Neural progenitor cell (in vitro differentiated cells): ENCODE measurements at regions not wholly inside any gene's neighbourhood (a gene's known extent, or its start where the extent isn't known, plus 50 kb on each side); places are given as distances from the start of the nearest gene placed in this dataset.

Experiments
- DNase-seq: peaks from one replicate; pipeline ENCODE4 v3.0.0-alpha.2; 2016; ENCODE audit warnings: low spot score
- H2AFZ ChIP-seq: fragments of 200-600 bp; sonication (generic); replicated peaks from 2 replicates; pipeline ENCODE4 v1.6.1; 2016; ENCODE audit warnings: antibody characterized with exemption
- H3F3A ChIP-seq: fragments of 200-600 bp; sonication (generic); 2 replicates; pipeline ENCODE4 v1.6.1; 2016; ENCODE audit warnings: antibody characterized with exemption, low read depth
- H3K27ac ChIP-seq: fragments of 200-600 bp; sonication (generic); 2 replicates; pipeline ENCODE4 v1.5.1; 2016; ENCODE audit warnings: mild to moderate bottlenecking
- H3K27me3 ChIP-seq: fragments of 200-600 bp; sonication (generic); 2 replicates; pipeline ENCODE4 v1.6.1; 2016; ENCODE audit warnings: mild to moderate bottlenecking, moderate library complexity
- H3K36me3 ChIP-seq: fragments of 200-600 bp; sonication (generic); 2 replicates; pipeline ENCODE4 v1.5.1; 2016
- H3K4me1 ChIP-seq: fragments of 200-600 bp; sonication (generic); 2 replicates; pipeline ENCODE4 v1.6.1; 2016; ENCODE audit warnings: mixed run types
- H3K4me2 ChIP-seq: fragments of 200-600 bp; sonication (generic); 2 replicates; pipeline ENCODE4 v1.6.1; 2016
- H3K4me3 ChIP-seq: fragments of 200-600 bp; sonication (generic); 2 replicates; pipeline ENCODE4 v1.5.1; 2016
- H3K79me2 ChIP-seq: fragments of 200-600 bp; sonication (generic); 2 replicates; pipeline ENCODE4 v1.6.1; 2016; ENCODE audit warnings: low read depth
- H3K9ac ChIP-seq: fragments of 200-600 bp; sonication (generic); 2 replicates; pipeline ENCODE4 v1.6.1; 2016
- H3K9me3 ChIP-seq: fragments of 200-600 bp; sonication (generic); 2 replicates; pipeline ENCODE4 v1.5.1; 2016; ENCODE audit warnings: low read depth
- H4K20me1 ChIP-seq: fragments of 200-600 bp; sonication (generic); 2 replicates; pipeline ENCODE4 v1.6.1; 2016; ENCODE audit warnings: low read depth
- H3K27ac Mint-ChIP-seq: 3 replicates; pipeline ENCODE4 v1.8.0; 2021; ENCODE audit warnings: mixed read lengths
- H3K27me3 Mint-ChIP-seq: 2 replicates; pipeline ENCODE4 v1.8.0; 2022; ENCODE audit warnings: low read depth, mild to moderate bottlenecking, inconsistent platforms, moderate library complexity, mixed read lengths; ENCODE audit not compliant: insufficient read depth
- H3K36me3 Mint-ChIP-seq: 3 replicates; pipeline ENCODE4 v1.8.0; 2021; ENCODE audit warnings: mixed read lengths
- H3K4me1 Mint-ChIP-seq: 3 replicates; pipeline ENCODE4 v1.8.0; 2021; ENCODE audit warnings: mixed read lengths
- H3K4me3 Mint-ChIP-seq: 3 replicates; pipeline ENCODE4 v1.8.0; 2021; ENCODE audit warnings: mild to moderate bottlenecking, moderate library complexity, mixed read lengths
- H3K9me3 Mint-ChIP-seq: 3 replicates; pipeline ENCODE4 v1.8.0; 2020; ENCODE audit warnings: mixed read lengths
- EZH2 ChIP-seq: fragments of 200-600 bp; sonication (generic); IDR thresholded peaks from 2 replicates; pipeline ENCODE4 v1.6.1; 2017; ENCODE audit warnings: antibody characterized with exemption, mild to moderate bottlenecking, moderate library complexity
- EZH2phosphoT487 ChIP-seq: fragments of 200-600 bp; sonication (generic); IDR thresholded peaks from 2 replicates; pipeline ENCODE4 v1.6.1; 2017; ENCODE audit warnings: antibody characterized with exemption
- TF ChIP-seq, protein P1 (sequence below): fragments of 200-600 bp; sonication (generic); IDR thresholded peaks from 2 replicates; pipeline ENCODE4 v1.5.1; 2017; ENCODE audit warnings: antibody characterized with exemption, mild to moderate bottlenecking

DNA sequence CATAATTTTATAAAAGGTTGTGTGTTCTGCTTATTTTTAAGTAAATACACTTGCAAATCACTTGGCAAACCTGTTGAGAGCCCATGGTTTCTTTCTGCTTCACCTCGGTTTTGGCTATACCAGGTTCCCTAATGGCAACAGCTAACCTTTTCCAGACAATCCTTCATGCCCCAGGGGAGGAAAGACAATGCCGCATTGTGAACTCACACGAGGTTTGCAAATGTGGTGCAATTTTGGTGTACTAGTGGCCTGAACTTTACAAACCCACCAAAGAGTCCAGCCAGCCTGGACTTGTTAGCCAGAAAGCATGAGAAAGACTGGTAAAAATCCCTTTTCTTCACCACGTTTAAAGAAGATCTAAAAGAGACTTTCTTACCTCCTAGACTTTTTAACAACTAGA, 84.8 kb upstream of the SOX4 start:
- Histone ChIP-seq H3K27me3 (no peaks in the 10 kb centered on the region), H3K4me3 (no peak overlapping the region), H3K27ac (no peak overlapping the region), H3F3A (no peaks in the 10 kb centered on the region), H3K9me3 (no peaks in the 10 kb centered on the region), H2AFZ (no peak overlapping the region), H3K9ac (no peak overlapping the region), H3K4me2 (no peak overlapping the region), H3K36me3 (no peaks in the 10 kb centered on the region), H4K20me1 (no peaks in the 10 kb centered on the region), H3K4me1 (no peaks in the 10 kb centered on the region), H3K79me2 (no peaks in the 10 kb centered on the region)
- H3K4me1 Mint-ChIP-seq = no peaks in the 10 kb centered on the region
- DNase-seq = no peak
- H3K27ac Mint-ChIP-seq = no peak overlapping the region
- H3K27me3 Mint-ChIP-seq = peaks cover 10% of the 10 kb centered on the region
- no peak overlapping the region for H3K4me3 Mint-ChIP-seq
- peaks cover 2% of the 10 kb centered on the region for H3K9me3 Mint-ChIP-seq
- TF ChIP-seq, protein P1, sequence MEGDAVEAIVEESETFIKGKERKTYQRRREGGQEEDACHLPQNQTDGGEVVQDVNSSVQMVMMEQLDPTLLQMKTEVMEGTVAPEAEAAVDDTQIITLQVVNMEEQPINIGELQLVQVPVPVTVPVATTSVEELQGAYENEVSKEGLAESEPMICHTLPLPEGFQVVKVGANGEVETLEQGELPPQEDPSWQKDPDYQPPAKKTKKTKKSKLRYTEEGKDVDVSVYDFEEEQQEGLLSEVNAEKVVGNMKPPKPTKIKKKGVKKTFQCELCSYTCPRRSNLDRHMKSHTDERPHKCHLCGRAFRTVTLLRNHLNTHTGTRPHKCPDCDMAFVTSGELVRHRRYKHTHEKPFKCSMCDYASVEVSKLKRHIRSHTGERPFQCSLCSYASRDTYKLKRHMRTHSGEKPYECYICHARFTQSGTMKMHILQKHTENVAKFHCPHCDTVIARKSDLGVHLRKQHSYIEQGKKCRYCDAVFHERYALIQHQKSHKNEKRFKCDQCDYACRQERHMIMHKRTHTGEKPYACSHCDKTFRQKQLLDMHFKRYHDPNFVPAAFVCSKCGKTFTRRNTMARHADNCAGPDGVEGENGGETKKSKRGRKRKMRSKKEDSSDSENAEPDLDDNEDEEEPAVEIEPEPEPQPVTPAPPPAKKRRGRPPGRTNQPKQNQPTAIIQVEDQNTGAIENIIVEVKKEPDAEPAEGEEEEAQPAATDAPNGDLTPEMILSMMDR = no peak
- TF ChIP-seq EZH2 = no peak
- H3K36me3 Mint-ChIP-seq = no peaks in the 10 kb centered on the region

DNA sequence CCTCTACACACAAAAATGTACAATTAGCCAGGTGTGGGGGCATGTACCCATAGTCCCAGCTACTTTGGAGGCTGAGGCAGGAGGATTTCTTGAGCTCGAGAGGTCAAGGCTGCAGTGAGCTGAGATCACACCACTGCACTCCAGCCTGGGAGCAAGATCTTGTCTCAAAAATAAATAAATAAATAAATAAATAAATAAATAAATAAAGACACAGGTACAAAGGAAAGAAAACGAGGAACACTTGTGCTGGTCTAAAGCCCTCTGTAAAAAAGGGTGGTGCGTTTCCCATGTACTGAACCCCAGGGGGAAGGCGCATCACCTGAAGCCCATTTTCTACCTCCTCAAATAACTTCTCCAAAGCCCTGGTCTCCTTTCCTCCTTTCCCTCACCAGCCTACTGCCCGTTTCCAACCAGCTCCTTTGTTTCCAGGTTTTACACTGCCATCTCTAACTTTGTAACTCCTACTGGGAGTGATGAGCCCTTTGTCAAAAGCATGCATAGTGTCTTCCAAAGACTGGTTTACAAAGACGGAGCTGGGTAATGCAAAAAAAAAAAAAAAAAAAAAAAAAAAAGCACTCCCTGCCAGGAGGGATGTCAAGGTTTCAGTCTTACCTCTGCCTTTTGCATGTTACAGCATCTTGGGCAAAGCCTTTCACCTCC, 81.5 kb upstream of the SOX4 start:
- H3K36me3 ChIP-seq = no peaks in the 10 kb centered on the region
- H3K4me2 ChIP-seq = no peak overlapping the region
- H3K4me3 ChIP-seq = no peak overlapping the region
- Mint-ChIP-seq H3K9me3 (peaks cover 2% of the 10 kb centered on the region), H3K4me1 (no peaks in the 10 kb centered on the region), H3K4me3 (no peak overlapping the region), H3K27ac (no peak overlapping the region), H3K36me3 (no peaks in the 10 kb centered on the region), H3K27me3 (peaks cover 7% of the 10 kb centered on the region)
- no peaks in the 10 kb centered on the region for H3K79me2 ChIP-seq
- H3K9me3 ChIP-seq = no peaks in the 10 kb centered on the region
- H3K4me1 ChIP-seq = no peaks in the 10 kb centered on the region
- no peak overlapping the region for H3K9ac ChIP-seq
- H2AFZ ChIP-seq = no peak overlapping the region
- H3K27me3 ChIP-seq = no peaks in the 10 kb centered on the region
- TF ChIP-seq, protein P1 = no peak
- TF ChIP-seq EZH2phosphoT487 = no peak
- TF ChIP-seq EZH2 = no peak
- no peaks in the 10 kb centered on the region for H3F3A ChIP-seq
- no peak overlapping the region for H3K27ac ChIP-seq
- no peak for DNase-seq
- H4K20me1 ChIP-seq = no peaks in the 10 kb centered on the region

DNA sequence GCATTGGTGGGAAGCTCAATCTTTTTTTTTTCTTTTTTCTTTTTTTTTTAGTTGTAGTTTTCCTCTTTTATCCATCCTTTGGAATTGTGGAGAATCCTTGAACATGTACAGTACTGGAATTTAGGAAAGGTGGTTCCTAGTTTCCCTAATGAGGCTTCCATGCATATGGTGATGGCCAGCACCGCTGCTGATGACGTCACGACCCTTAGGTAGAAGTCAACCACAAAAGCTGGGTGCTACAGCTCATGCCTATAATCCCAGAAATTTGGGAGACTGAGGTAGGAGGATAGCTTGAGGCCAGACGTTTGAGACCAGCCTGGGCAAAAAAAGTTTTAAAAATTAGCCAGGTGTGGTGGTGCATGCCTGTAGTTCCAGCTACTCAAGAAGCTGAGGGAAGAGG, 79.3 kb upstream of the SOX4 start:
- TF ChIP-seq, protein P1 = no peak
- TF ChIP-seq EZH2phosphoT487 (no peak), EZH2 (no peak)
- H3K4me3 Mint-ChIP-seq = no peak overlapping the region
- peaks cover 7% of the 10 kb centered on the region for H3K27me3 Mint-ChIP-seq
- Histone ChIP-seq H3K27ac (no peak overlapping the region), H3K4me1 (no peaks in the 10 kb centered on the region), H4K20me1 (no peaks in the 10 kb centered on the region), H3K79me2 (no peaks in the 10 kb centered on the region), H3K4me2 (no peak overlapping the region), H3K9me3 (no peaks in the 10 kb centered on the region), H3K27me3 (no peaks in the 10 kb centered on the region), H3K36me3 (no peaks in the 10 kb centered on the region), H3F3A (no peaks in the 10 kb centered on the region), H2AFZ (no peak overlapping the region), H3K4me3 (no peak overlapping the region), H3K9ac (no peak overlapping the region)
- no peaks in the 10 kb centered on the region for H3K4me1 Mint-ChIP-seq
- DNase-seq = no peak
- peaks cover 2% of the 10 kb centered on the region for H3K9me3 Mint-ChIP-seq
- H3K27ac Mint-ChIP-seq = no peak overlapping the region
- H3K36me3 Mint-ChIP-seq = no peaks in the 10 kb centered on the region
